Breast epithelium (tissue), 3 donors: ENCODE measurements at regions not wholly inside any gene's neighbourhood (a gene's known extent, or its start where the extent isn't known, plus 50 kb on each side); places are given as distances from the start of the nearest gene placed in this dataset.

ENCODE experiments used
- CTCF ChIP-seq, 3 donors: fragments of 450-650 bp; IDR thresholded peaks; one replicate each; pipeline ENCODE4 v1.5.1; 2016 to 2017; ENCODE audit warnings: antibody characterized with exemption in 3 of 3, mild to moderate bottlenecking in 3 of 3, moderate library complexity in 3 of 3
- POLR2A ChIP-seq: fragments of 450-650 bp; IDR thresholded peaks from one replicate; pipeline ENCODE4 v1.6.1; 2016; ENCODE audit warnings: antibody characterized with exemption, mild to moderate bottlenecking, moderate library complexity
- POLR2AphosphoS5 ChIP-seq, 3 donors: sonication (generic); formaldehyde crosslinking; IDR thresholded peaks; one replicate each; pipeline ENCODE4 v1.6.1; 2017; ENCODE audit warnings: antibody characterized with exemption in 3 of 3

- no peak for TF ChIP-seq CTCF (IDR thresholded peaks at IDR 0.05)
- TF ChIP-seq POLR2AphosphoS5 (IDR thresholded peaks at IDR 0.05) = no peak
- TF ChIP-seq POLR2A = no peak
Observed at GRCh38 chr3:161852744-161853143, 356.1 kb downstream of the OTOL1 start.
